ENCODE measurements at regions not wholly inside any gene's neighbourhood (a gene's known extent, or its start where the extent isn't known, plus 50 kb on each side); places are given as distances from the start of the nearest gene placed in this dataset.

DNA sequence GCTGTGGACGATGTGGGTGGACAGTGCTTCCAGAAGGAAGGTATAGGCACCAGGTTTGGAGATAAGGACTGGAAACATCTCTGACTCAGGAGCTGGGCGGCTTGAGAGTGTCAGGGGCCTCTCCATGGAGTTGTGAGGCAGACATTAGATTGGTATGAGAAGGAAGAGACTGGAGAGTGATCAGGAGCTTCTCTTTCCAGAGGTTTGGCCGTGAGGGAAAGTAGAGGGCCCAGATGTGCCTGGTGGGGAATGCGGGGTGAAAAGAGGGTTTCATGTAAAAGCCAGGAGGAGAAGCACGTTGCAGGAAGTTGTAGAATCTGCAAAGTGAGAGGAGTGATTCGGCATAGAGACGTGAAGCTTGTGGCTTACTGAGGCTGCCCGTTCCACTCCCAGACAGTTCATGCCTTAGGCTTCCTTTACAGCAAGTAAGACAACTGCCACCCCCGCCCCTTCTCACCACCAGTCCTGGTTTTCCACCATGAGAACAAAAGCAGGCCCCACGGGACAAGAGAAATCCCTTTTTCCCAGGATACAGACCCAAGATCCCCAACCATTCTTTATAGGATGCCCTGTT, 166.3 kb upstream of the HDAC4 start:
- H3K4me1 Mint-ChIP-seq (ENCODE audit: unreplicated experiment) = no peaks in the 10 kb centered on the region
- H3K27ac Mint-ChIP-seq (ENCODE audit: unreplicated experiment) = no peak overlapping the region
- TF ChIP-seq CTCF (IDR thresholded peaks at IDR 0.05; ENCODE audit: unreplicated experiment) = no peak
- H3K4me3 Mint-ChIP-seq (ENCODE audit: unreplicated experiment) = no peak overlapping the region
- H3K9me3 Mint-ChIP-seq (ENCODE audit: unreplicated experiment) = no peaks in the 10 kb centered on the region
- H3K36me3 Mint-ChIP-seq (ENCODE audit: low read depth, unreplicated experiment) = no peaks in the 10 kb centered on the region
- DNase-seq (ENCODE audit: low spot score) = no peak
- peaks cover 4% of the 10 kb centered on the region for H3K27me3 Mint-ChIP-seq (ENCODE audit: unreplicated experiment)

DNA sequence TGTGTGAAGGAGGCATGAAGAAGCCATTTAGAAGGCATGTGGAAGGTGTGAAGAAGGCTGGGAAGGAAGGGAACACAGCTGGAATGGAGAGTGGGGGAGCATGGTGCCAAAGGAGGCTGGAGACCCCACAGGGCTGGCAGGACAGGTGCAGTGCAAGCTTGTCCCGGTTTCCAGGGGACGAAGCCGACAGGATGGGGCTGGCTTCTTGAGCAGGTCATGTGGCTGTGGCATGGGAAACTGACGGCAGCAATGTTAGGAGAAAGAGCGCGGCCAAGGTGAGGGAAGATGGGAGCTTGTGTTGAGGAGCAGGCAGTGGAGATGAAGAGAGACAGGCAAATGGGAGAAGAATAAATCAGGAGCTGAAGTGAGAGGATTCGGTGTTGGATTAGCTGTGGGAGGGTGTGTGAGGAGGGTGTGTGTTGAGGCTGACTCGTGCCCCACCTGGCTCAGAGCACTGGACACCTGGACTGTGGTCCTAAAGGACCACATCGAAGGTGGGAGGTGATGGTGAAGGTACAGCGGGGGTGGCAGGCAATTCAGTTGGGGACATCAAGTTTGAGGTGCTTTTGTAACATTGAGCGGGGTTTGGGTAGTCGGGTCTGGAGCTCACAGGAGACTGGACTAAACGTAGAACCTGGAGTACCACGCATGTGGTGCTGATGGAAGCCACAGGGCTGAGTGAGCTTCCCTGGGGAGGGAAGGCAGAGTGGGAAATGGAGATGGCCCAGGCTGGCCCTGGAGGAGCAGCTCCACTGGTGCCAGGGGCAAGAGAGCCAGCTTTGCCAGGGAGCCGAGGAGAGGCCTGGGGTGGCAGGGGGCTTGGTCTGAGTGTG, 165.6 kb upstream of the HDAC4 start:
- no peak overlapping the region for H3K4me3 Mint-ChIP-seq (ENCODE audit: unreplicated experiment)
- no peak for DNase-seq (ENCODE audit: low spot score)
- peaks cover 4% of the 10 kb centered on the region for H3K27me3 Mint-ChIP-seq (ENCODE audit: unreplicated experiment)
- H3K36me3 Mint-ChIP-seq (ENCODE audit: low read depth, unreplicated experiment) = no peaks in the 10 kb centered on the region
- H3K4me1 Mint-ChIP-seq (ENCODE audit: unreplicated experiment) = no peaks in the 10 kb centered on the region
- no peak for TF ChIP-seq CTCF (IDR thresholded peaks at IDR 0.05; ENCODE audit: unreplicated experiment)
- no peaks in the 10 kb centered on the region for H3K9me3 Mint-ChIP-seq (ENCODE audit: unreplicated experiment)
- H3K27ac Mint-ChIP-seq (ENCODE audit: unreplicated experiment) = no peak overlapping the region

GRCh38 chr2:239564587-239564986, 163.8 kb upstream of the HDAC4 start:
- H3K4me1 Mint-ChIP-seq (ENCODE audit: unreplicated experiment) = no peaks in the 10 kb centered on the region
- peaks cover 4% of the 10 kb centered on the region for H3K27me3 Mint-ChIP-seq (ENCODE audit: unreplicated experiment)
- no peak for TF ChIP-seq CTCF (IDR thresholded peaks at IDR 0.05; ENCODE audit: unreplicated experiment)
- no peak overlapping the region for H3K27ac Mint-ChIP-seq (ENCODE audit: unreplicated experiment)
- H3K36me3 Mint-ChIP-seq (ENCODE audit: low read depth, unreplicated experiment) = no peaks in the 10 kb centered on the region
- H3K4me3 Mint-ChIP-seq (ENCODE audit: unreplicated experiment) = no peak overlapping the region
- DNase-seq (ENCODE audit: low spot score) = no peak
- H3K9me3 Mint-ChIP-seq (ENCODE audit: unreplicated experiment) = no peaks in the 10 kb centered on the region

DNA sequence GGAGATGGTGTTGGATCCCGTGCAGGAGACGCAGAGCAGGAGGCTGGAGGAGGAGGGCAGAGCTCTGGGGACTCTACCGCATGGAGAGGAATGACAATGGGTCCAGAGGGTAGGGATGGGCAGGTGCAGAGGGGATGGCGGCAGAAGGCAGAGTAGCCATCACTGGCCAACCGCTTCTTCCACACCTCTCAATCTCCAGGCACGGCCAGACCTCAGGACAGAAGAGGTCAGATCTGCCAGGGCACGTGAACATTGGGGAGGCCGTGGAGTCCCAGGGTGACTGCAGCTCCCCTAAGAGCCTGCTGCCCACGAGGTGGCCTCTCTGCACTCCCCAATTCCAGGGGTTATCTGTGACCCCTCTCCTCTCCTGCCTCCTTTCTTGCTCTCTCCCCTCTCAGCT, 162.7 kb upstream of the HDAC4 start:
- no peaks in the 10 kb centered on the region for H3K36me3 Mint-ChIP-seq (ENCODE audit: low read depth, unreplicated experiment)
- no peak for TF ChIP-seq CTCF (IDR thresholded peaks at IDR 0.05; ENCODE audit: unreplicated experiment)
- H3K27me3 Mint-ChIP-seq (ENCODE audit: unreplicated experiment) = no peaks in the 10 kb centered on the region
- no peak overlapping the region for H3K4me3 Mint-ChIP-seq (ENCODE audit: unreplicated experiment)
- no peak for DNase-seq (ENCODE audit: low spot score)
- H3K9me3 Mint-ChIP-seq (ENCODE audit: unreplicated experiment) = no peaks in the 10 kb centered on the region
- H3K27ac Mint-ChIP-seq (ENCODE audit: unreplicated experiment) = no peak overlapping the region
- no peaks in the 10 kb centered on the region for H3K4me1 Mint-ChIP-seq (ENCODE audit: unreplicated experiment)

DNA sequence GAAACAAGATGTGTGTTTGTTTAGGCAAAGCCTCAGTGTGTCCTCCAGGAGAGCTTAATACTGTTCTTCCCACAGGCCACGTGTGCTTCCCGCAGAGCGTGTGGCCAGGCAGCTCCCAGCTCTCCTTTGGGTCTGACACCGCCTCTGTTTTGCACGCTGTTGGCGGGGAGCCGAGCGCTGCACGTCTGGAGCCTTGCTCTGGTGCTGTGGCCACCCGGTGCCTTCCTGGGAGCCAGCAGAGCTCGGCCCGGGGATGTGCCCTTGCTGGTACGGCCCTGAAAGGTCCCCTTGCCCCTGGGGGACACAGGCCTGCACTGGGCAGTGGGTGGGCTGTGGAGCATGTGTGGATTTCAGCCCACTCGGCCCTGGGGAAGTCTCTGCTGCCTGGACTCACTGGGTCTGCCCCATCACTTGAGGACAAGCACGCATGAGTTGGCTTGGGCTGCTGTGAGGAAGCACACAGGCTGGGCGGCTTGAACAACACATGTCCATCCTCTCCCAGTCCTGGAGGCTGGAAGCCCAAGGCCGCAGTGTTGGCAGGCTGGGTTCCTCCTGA, 160.7 kb upstream of the HDAC4 start:
- no peak overlapping the region for H3K27ac Mint-ChIP-seq (ENCODE audit: unreplicated experiment)
- H3K36me3 Mint-ChIP-seq (ENCODE audit: low read depth, unreplicated experiment) = no peaks in the 10 kb centered on the region
- H3K4me1 Mint-ChIP-seq (ENCODE audit: unreplicated experiment) = no peaks in the 10 kb centered on the region
- TF ChIP-seq CTCF (IDR thresholded peaks at IDR 0.05; ENCODE audit: unreplicated experiment) = no peak
- DNase-seq (ENCODE audit: low spot score) = no peak
- H3K27me3 Mint-ChIP-seq (ENCODE audit: unreplicated experiment) = no peaks in the 10 kb centered on the region
- H3K4me3 Mint-ChIP-seq (ENCODE audit: unreplicated experiment) = no peak overlapping the region
- H3K9me3 Mint-ChIP-seq (ENCODE audit: unreplicated experiment) = no peaks in the 10 kb centered on the region

Measured in endothelial cell (in vitro differentiated cells).